LNCaP clone FGC (cell line): ENCODE measurements at regions not wholly inside any gene's neighbourhood (a gene's known extent, or its start where the extent isn't known, plus 50 kb on each side); places are given as distances from the start of the nearest gene placed in this dataset.

Source experiments
- DNase-seq: peaks from one replicate; pipeline ENCODE4 v3.0.0-alpha.2; 2011; ENCODE audit warnings: low read depth
- H3K4me3 ChIP-seq: 2 replicates; pipeline ENCODE4 v1.5.1; 2011; ENCODE audit warnings: mild to moderate bottlenecking, low read depth, low read length, control low read depth
- TF ChIP-seq, protein P1 (sequence below): IDR thresholded peaks from 2 replicates; pipeline ENCODE4 v1.5.1; 2012; ENCODE audit warnings: mild to moderate bottlenecking; ENCODE audit not compliant: control insufficient read depth, insufficient read depth; ENCODE audit errors: extremely low read depth

- TF ChIP-seq, protein P1, sequence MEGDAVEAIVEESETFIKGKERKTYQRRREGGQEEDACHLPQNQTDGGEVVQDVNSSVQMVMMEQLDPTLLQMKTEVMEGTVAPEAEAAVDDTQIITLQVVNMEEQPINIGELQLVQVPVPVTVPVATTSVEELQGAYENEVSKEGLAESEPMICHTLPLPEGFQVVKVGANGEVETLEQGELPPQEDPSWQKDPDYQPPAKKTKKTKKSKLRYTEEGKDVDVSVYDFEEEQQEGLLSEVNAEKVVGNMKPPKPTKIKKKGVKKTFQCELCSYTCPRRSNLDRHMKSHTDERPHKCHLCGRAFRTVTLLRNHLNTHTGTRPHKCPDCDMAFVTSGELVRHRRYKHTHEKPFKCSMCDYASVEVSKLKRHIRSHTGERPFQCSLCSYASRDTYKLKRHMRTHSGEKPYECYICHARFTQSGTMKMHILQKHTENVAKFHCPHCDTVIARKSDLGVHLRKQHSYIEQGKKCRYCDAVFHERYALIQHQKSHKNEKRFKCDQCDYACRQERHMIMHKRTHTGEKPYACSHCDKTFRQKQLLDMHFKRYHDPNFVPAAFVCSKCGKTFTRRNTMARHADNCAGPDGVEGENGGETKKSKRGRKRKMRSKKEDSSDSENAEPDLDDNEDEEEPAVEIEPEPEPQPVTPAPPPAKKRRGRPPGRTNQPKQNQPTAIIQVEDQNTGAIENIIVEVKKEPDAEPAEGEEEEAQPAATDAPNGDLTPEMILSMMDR = no peak
- no peak overlapping the region for H3K4me3 ChIP-seq
- DNase-seq = peak; percentile 3
Measured at GRCh38 chr7:137160236-137160635, 183.3 kb downstream of the PTN start.

- no peak for DNase-seq
- TF ChIP-seq, protein P1 = no peak
Measured at GRCh38 chr7:137157256-137157655, 186.3 kb downstream of the PTN start.

GRCh38 chr7:137151690-137152052 lies 191.9 kb downstream of the PTN start:
- no peak overlapping the region for H3K4me3 ChIP-seq
- TF ChIP-seq, protein P1 = no peak
- no peak for DNase-seq

More at GRCh38 chr7:137157256-137157655, 186.3 kb downstream of the PTN start:
- H3K4me3 ChIP-seq = no peak overlapping the region

DNA sequence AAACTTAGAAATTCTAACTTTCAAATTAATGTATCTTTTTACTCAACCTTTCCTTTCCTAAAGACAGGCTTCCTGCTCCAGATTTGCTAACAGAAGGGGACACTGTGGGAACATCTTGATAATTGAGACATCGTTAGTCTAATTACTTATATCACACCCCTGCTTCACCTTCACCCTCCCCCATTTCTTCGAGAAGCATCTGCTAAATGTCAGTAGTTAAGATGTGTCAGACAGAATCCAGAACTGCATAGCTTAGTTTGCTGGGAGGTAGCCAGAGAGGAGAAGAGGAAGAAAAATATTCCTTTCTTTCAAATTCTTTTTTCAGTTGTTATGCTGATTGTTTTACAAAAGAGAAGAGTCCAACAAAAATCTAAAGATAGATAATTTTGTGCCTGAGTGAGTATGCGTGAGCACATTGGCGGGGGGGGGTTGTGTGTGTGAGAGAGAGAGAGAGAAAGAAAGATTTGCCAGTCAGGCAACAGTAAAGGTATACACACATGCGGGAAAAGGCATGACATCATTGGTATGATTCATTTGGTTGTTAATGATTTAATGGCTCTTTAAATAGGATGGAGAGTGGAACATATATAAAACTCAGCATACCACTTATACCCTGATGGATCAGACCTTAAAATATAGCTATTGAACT lies 192.4 kb downstream of the PTN start:
- peak; percentile 4 for DNase-seq
- no peak overlapping the region for H3K4me3 ChIP-seq
- TF ChIP-seq, protein P1 = no peak

GRCh38 chr7:137147338-137147720 lies 196.2 kb downstream of the PTN start:
- TF ChIP-seq, protein P1 = no peak
- H3K4me3 ChIP-seq = no peak overlapping the region
- DNase-seq = no peak

GRCh38 chr7:137146552-137147337 lies 196.8 kb downstream of the PTN start:
- TF ChIP-seq, protein P1 = no peak
- no peak for DNase-seq
- no peak overlapping the region for H3K4me3 ChIP-seq
